ENCODE measurements at regions not wholly inside any gene's neighbourhood (a gene's known extent, or its start where the extent isn't known, plus 50 kb on each side); places are given as distances from the start of the nearest gene placed in this dataset.

- 68 to 84% (median 75%) methylated on average over 3 of the region's 3 CpGs for WGBS, 4 donors
- Histone ChIP-seq H3K27me3 (no peaks in the 10 kb centered on the region), H3K27ac (peak overlapping the region in 1 of 12 donors; percentile 38), H3K36me3 (no peaks in the 10 kb centered on the region), H3K4me3 (no peak overlapping the region), H3K9me3 (no peaks in the 10 kb centered on the region), H3K4me1 (no peaks in the 10 kb centered on the region)
- DNase-seq: no peak
- ATAC-seq: no peak
- intact Hi-C loops (cut with DNase I): no loop called here
- TF ChIP-seq CTCF (IDR thresholded peaks at IDR 0.05): no peak
- no peak for TF ChIP-seq POLR2A (IDR thresholded peaks at IDR 0.05)
Measured at GRCh38 chr9:119083673-119084072, 285.6 kb downstream of the BRINP1 start.

GRCh38 chr9:119086590-119086989, 282.6 kb downstream of the BRINP1 start:
- 93 to 96% (median 95%) methylated on average over 1 of the region's 1 CpG for WGBS, 4 donors
- Histone ChIP-seq H3K27ac (no peak overlapping the region), H3K27me3 (no peaks in the 10 kb centered on the region), H3K4me1 (no peaks in the 10 kb centered on the region), H3K4me3 (no peak overlapping the region), H3K9me3 (no peaks in the 10 kb centered on the region), H3K36me3 (no peaks in the 10 kb centered on the region)
- no peak for DNase-seq
- TF ChIP-seq CTCF (IDR thresholded peaks at IDR 0.05): no peak
- TF ChIP-seq POLR2A (IDR thresholded peaks at IDR 0.05): no peak
- intact Hi-C loops (cut with DNase I): no loop called here
- ATAC-seq: no peak

GRCh38 chr9:119088002-119088547, 281.2 kb downstream of the BRINP1 start:
- ATAC-seq: no peak
- 63 to 74% (median 68%) methylated on average over 5 of the region's 5 CpGs for WGBS, 4 donors
- Histone ChIP-seq H3K9me3 (no peaks in the 10 kb centered on the region), H3K4me3 (no peak overlapping the region), H3K36me3 (no peaks in the 10 kb centered on the region), H3K27me3 (no peaks in the 10 kb centered on the region), H3K27ac (no peak overlapping the region), H3K4me1 (no peaks in the 10 kb centered on the region)
- no peak for TF ChIP-seq POLR2A (IDR thresholded peaks at IDR 0.05)
- no peak for TF ChIP-seq CTCF (IDR thresholded peaks at IDR 0.05)
- intact Hi-C loops (cut with DNase I): no loop called here
- no peak for DNase-seq

- Histone ChIP-seq H3K36me3 (no peaks in the 10 kb centered on the region), H3K4me1 (peaks cover 0 to 5% (median 0%) of the 10 kb centered on the region in 12 donors), H3K27me3 (no peaks in the 10 kb centered on the region), H3K4me3 (no peak overlapping the region), H3K27ac (no peak overlapping the region), H3K9me3 (no peaks in the 10 kb centered on the region)
- ATAC-seq: no peak
- no peak for TF ChIP-seq CTCF (IDR thresholded peaks at IDR 0.05)
- no peak for TF ChIP-seq POLR2A (IDR thresholded peaks at IDR 0.05)
- DNase-seq: no peak
- WGBS, 4 donors: 0 to 12% (median 9%) methylated on average over 1 of the region's 1 CpG
- intact Hi-C loops (cut with DNase I): no loop called here
Measured at GRCh38 chr9:119091074-119091473, 278.2 kb downstream of the BRINP1 start.
